ENCODE measurements at regions not wholly inside any gene's neighbourhood (a gene's known extent, or its start where the extent isn't known, plus 50 kb on each side); places are given as distances from the start of the nearest gene placed in this dataset.

- TF ChIP-seq TFAP4 (IDR thresholded peaks at IDR 0.05; ENCODE audit: borderline replicate concordance, low read depth) (no peak; the same call in 1 of the 2 replicates), TARDBP (CRISPR knock-in tag; IDR thresholded peaks at IDR 0.05) (peak; percentile 23; the same call in 1 of the 2 replicates), SOX13 (IDR thresholded peaks at IDR 0.05) (no peak), SOX13 (CRISPR knock-in tag; conservative IDR thresholded peaks at IDR 0.05 in 1 of 2, IDR thresholded peaks at IDR 0.05 in 1 of 2) (peak in 1 of 2 experiments; percentile 74; a peak in 2 of 4 replicates), HNF4G (IDR thresholded peaks at IDR 0.05; ENCODE audit: borderline replicate concordance, low read depth, low read length) (peak; percentile 58; the same call in 1 of the 2 replicates), HNF4G (CRISPR knock-in tag; IDR thresholded peaks at IDR 0.05; ENCODE audit: borderline replicate concordance, low read depth) (peak; percentile 59; the same call in 1 of the 2 replicates), ZFP36L1 (CRISPR knock-in tag; IDR thresholded peaks at IDR 0.05) (no peak), ARID5B (CRISPR knock-in tag; IDR thresholded peaks at IDR 0.05) (peak; percentile 73), CREBL2 (CRISPR knock-in tag; IDR thresholded peaks at IDR 0.05; ENCODE audit: borderline replicate concordance) (no peak), ZMYM4 (CRISPR knock-in tag; IDR thresholded peaks at IDR 0.05) (peak; percentile 71; the same call in 1 of the 2 replicates), ZNF703 (CRISPR knock-in tag; IDR thresholded peaks at IDR 0.05; ENCODE audit: borderline replicate concordance) (no peak), RNF2 (conservative IDR thresholded peaks at IDR 0.05; ENCODE audit: low read depth) (no peak), U2AF1 (optimal IDR thresholded peaks at IDR 0.05; ENCODE audit: low read depth, low read length) (no peak), FOXP1 (IDR thresholded peaks at IDR 0.05) (no peak), FOXP1 (CRISPR knock-in tag; IDR thresholded peaks at IDR 0.05) (peak; percentile 37; the same call in 1 of the 2 replicates), MYNN (CRISPR knock-in tag; IDR thresholded peaks at IDR 0.05; ENCODE audit: low read depth) (no peak), ESRRA (CRISPR knock-in tag; IDR thresholded peaks at IDR 0.05; ENCODE audit: low read depth) (0 out of 2 replicates have a peak, but pooled peaks have one; percentile 67), ZFP90 (CRISPR knock-in tag; IDR thresholded peaks at IDR 0.05; ENCODE audit: borderline replicate concordance) (no peak), SOX5 (CRISPR knock-in tag; IDR thresholded peaks at IDR 0.05; ENCODE audit: borderline replicate concordance) (peak; percentile 63; the same call in 1 of the 2 replicates), FOXA3 (CRISPR knock-in tag; IDR thresholded peaks at IDR 0.05) (0 out of 2 replicates have a peak, but pooled peaks have one; percentile 19), ATM (IDR thresholded peaks at IDR 0.05; ENCODE audit: borderline replicate concordance) (no peak), HDAC2 (CRISPR knock-in tag; IDR thresholded peaks at IDR 0.05) (peak; percentile 59), RNF219 (CRISPR knock-in tag; IDR thresholded peaks at IDR 0.05) (no peak)
Observed at GRCh38 chr2:39511605-39512433, 74.7 kb upstream of the MAP4K3 start (continued).
